ENCODE measurements at regions not wholly inside any gene's neighbourhood (a gene's known extent, or its start where the extent isn't known, plus 50 kb on each side); places are given as distances from the start of the nearest gene placed in this dataset.
"Not testable (repeated sequence)": the region's sequence is repeated elsewhere in the genome, so short reads cannot be mapped to it uniquely, and the experiment has no call there.

DNA sequence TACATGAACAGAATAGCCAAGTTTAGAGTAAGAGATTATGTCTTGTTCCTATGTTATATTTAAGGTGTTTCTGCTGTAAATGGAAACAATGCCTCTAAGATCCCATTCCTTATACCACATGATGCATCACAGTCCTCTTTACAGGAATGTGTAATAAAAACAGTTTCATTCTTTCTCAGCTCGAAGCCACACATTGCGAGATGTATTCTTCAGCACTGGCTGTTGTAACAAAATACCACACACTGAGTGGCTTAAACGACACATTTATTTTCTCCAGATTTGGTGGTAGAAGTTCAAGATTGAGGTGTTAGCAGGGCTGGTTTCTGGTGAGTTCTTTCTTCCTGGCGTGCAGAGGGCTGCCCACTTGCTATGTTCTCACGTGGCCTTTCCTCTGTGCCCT, 246.2 kb downstream of the SOCS6 start:
- no peak for DNase-seq

DNA sequence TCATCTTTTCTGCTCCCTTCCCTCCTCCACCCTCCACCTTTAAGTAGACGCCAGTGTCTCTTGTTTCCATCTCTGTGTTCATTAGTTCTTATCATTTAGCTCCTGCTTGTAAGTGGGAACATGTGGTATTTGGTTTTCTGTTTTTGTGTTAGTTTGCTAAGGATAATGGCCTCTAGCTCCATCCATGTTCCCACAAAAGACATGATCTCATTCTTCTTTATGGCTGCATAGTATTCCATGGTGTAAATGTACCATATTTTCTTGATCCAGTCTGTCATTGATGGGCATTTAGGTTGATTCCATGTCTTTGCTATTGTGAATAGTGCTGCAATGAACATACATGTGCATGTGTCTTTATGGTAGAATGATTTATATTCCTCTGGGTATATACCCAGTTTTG, 236.5 kb downstream of the SOCS6 start:
- not testable (repeated sequence) for DNase-seq

GRCh38 chr18:70523792-70524182, 234.9 kb downstream of the SOCS6 start:
- DNase-seq = no peak

GRCh38 chr18:70523035-70523791, 234.4 kb downstream of the SOCS6 start:
- DNase-seq = no peak

DNA sequence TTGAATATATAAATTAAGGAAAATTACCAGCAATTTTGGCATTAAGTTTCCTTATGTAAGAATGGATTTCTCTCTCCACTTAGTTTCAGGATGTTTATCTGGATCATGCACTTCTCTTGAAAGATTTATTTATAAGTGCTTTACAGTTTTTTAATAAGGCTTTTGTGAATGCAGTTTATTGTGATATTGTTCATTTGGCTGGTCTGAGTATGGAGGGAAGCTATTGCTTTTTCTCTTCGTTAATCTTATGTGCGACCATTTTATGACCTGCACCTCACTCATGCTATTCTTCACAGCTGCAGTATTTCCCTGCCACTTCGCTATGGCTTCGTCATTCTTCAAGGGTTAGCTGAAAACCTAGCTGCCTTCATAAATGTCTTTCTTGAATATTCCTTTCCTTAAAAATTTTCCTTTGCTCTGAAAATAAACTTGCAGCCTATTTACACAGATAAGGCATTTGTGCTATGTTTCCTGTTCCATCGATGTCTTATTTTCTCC, 233.4 kb downstream of the SOCS6 start:
- no peak for DNase-seq

- no peak for DNase-seq
Observed at GRCh38 chr18:70520867-70521266, 232.0 kb downstream of the SOCS6 start.

DNA sequence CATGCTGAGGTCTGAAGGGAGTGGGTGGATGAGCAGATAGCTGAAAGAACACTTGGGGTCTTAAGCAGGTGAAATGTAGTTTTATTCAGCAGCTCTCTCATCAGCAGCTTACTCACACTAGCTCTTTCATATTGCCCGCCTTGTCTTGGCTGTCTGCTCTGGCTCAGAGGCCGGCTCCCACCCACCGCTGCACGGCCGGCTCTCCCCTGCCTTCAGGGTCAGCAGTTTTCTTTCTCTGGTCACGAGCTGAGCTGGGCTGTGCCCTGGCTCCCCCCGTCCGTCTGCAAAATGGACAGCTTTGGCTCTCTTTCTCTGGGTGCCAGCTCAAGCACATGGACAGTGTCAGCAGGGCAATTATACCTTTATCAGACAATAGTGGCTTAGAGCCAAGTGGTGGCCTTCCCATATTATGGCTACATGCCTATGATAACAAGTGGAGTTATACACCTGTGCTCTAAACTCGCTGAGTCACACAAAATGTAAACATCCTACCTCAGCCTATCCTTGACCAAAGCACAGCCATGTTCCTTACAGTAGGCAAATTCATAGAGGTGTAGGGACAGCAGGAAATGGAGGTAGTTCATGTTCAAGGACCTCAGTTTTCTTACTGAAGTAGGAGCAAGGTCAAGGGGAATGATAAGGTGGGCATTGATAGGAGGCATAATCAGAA, 224.8 kb downstream of the SOCS6 start:
- no peak for DNase-seq

DNA sequence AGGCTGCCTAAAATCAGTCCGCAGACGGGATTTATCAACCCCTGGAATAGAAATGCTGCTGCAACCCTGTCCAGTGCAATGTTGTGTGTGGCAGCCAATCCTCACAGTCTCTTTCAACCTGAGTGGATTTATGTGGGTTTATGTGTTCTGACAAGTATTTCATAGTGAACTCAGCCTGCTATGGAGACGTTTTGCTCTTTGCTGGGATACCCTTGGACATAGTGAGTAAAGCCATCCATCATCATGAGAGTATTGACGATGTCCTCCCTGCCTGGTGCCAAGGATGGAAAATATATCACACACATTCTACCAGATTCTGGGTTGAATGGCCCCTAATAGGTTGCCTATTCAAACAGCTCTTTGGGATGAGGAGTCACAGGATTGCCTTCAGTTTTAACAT, 219.1 kb downstream of the SOCS6 start:
- no peak for DNase-seq

DNA sequence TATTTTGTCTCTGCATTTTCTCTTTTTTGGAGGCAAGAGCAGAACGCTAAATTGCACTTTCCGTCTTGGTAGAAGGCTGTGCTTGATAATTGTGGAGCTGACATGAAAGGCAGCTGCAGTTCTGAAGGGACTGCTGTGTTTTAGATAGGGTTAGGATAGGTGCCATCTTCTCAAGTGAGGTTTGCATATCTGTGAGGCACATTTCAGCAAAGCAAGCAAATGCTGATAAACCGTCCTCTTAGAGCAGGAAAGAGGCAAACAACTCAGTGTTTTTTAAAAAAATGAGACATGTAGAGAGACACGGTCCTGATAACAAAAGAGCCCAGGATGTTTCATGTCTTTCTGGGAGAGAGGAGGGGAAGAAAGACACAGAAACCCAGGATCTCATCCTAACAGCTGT, 217.7 kb downstream of the SOCS6 start:
- DNase-seq = no peak

DNA sequence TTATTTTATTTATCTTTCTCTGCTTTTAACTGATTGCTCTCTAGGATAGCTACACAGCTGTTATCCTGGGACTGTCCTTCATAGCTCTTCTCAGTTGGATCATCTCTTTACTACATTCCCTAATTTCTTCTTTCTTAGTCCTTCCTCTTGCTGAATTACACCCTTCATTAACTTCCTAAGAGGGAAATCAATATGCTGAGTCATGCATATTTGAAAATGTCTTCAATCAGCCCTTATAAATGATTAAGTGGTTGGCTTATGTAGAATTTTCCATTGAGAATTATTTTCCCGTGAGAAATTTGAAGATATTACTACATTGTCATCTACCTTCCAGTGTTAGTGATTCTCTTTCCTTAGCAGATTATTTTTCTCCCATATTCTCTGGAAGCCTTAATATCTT, 214.2 kb downstream of the SOCS6 start:
- no peak for DNase-seq

DNA sequence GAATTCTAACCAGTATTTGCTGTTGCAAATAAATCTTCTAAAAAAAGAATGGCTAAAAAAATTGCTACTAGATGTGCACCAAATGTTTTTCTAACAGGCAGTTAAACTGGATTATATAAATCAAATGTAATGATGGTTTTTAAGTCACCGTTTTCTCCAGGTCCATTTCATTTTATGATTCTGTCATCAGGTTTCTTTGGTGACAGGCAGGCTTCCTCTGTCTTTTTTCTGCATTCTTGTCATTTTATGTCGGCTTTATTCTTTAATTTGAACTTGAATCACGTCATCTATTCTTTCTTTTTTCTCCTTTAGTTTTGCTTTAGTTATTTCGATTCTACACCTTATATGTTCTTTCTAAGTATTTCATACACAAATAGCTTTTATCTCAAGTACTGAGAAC, 212.5 kb downstream of the SOCS6 start:
- DNase-seq = no peak

- DNase-seq = no peak
Observed at GRCh38 chr18:70500748-70501147, 211.9 kb downstream of the SOCS6 start.

GRCh38 chr18:70499218-70499691, 210.4 kb downstream of the SOCS6 start:
- no peak for DNase-seq

GRCh38 chr18:70496353-70497294, 207.8 kb downstream of the SOCS6 start:
- DNase-seq = no peak

- DNase-seq = no peak
Observed at GRCh38 chr18:70494524-70494923, 205.7 kb downstream of the SOCS6 start.

GRCh38 chr18:70493461-70493860, 204.6 kb downstream of the SOCS6 start:
- DNase-seq = no peak

GRCh38 chr18:70491734-70492348, 203.0 kb downstream of the SOCS6 start:
- DNase-seq = peak; percentile 32

- no peak for DNase-seq
Observed at GRCh38 chr18:70489986-70490933, 201.4 kb downstream of the SOCS6 start.

DNA sequence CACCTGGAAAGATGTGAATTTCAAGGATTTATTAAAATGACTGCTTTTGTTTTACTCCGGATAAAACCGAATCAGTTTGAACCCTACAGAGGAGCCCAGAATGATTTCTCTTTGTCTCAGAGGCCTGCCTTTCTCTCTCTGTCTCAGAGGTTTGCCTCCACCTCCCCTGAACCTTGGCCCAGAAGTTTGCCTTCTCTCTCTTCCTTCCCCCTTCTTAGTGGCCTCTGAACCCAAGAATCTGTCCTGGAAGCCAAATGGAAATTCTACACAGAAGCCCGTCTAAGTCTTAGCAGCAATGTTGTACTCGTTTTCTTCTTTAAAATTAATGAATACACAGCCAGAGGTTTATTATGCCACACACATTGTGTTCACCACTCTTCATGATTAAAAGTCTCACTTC, 200.7 kb downstream of the SOCS6 start:
- DNase-seq = no peak

- no peak for DNase-seq
Observed at GRCh38 chr18:70469916-70470315, 181.1 kb downstream of the SOCS6 start.

DNA sequence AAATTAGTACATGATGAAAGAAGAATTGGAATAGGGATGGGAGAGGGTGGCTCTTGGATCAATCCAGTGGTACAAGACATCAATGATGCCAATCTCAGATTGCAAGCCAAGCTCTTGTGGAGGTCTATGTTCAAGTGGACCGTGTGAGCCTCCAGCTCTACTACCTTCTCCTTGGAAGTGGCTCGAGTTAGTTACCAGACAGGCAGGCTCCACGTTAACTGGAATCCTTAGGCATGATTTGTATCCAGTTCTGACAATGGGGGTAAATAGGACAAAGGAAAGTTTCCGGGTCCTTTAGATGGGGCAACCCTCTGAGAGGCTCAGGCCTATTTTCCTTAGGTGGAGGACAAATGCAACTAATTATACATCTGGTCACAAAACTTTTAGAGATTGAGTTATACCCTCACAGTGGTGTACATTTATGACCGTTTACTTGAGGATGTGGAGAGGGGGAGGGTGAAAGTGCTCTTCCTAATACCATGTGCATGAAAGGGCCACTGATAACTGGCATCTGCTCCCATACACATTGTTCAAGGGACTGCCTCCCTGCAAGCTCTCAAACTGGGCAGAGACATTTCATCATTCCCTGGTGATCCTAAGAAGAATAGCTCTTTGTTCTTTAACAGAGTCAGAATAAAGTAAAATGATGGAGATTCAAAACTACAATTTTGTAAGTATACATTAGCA, 180.2 kb downstream of the SOCS6 start:
- DNase-seq = no peak

All from stimulated activated CD4-positive, alpha-beta T cell treated with anti-CD3 and anti-CD28 coated beads, Interleukin-1b, Interleukin-23, amount 100 ng/mL, for 48 hours (primary cell).